ENCODE measurements at regions not wholly inside any gene's neighbourhood (a gene's known extent, or its start where the extent isn't known, plus 50 kb on each side); places are given as distances from the start of the nearest gene placed in this dataset.

GRCh38 chr20:40192529-40192928 is 496.5 kb downstream of the MAFB start:
- TF ChIP-seq CTCF (IDR thresholded peaks at IDR 0.05; ENCODE audit: insufficient read depth, low read length), result no peak
- TF ChIP-seq SPI1 (IDR thresholded peaks at IDR 0.05; ENCODE audit: borderline replicate concordance, low read depth), result no peak
- TF ChIP-seq REST (IDR thresholded peaks at IDR 0.05; ENCODE audit: insufficient replicate concordance, low read depth), result no peak
